KOPT-K1 (cell line): ENCODE measurements at regions not wholly inside any gene's neighbourhood (a gene's known extent, or its start where the extent isn't known, plus 50 kb on each side); places are given as distances from the start of the nearest gene placed in this dataset.

Source experiments
- H3K27ac ChIP-seq: fragments of 200-600 bp; sonication (generic); 2 replicates; pipeline ENCODE4 v1.5.1; 2016; ENCODE audit warnings: antibody characterized with exemption, mild to moderate bottlenecking, low read depth, low read length; ENCODE audit not compliant: poor library complexity, severe bottlenecking
- H3K36me3 ChIP-seq: fragments of 200-600 bp; sonication (generic); 2 replicates; pipeline ENCODE4 v1.5.1; 2017; ENCODE audit warnings: antibody characterized with exemption, mild to moderate bottlenecking, low read length, moderate library complexity; ENCODE audit not compliant: insufficient read depth
- H3K9me3 ChIP-seq: fragments of 200-600 bp; sonication (generic); 2 replicates; pipeline ENCODE4 v1.5.1; 2017; ENCODE audit warnings: antibody characterized with exemption, low read length, mild to moderate bottlenecking; ENCODE audit not compliant: insufficient read depth, poor library complexity, severe bottlenecking

DNA sequence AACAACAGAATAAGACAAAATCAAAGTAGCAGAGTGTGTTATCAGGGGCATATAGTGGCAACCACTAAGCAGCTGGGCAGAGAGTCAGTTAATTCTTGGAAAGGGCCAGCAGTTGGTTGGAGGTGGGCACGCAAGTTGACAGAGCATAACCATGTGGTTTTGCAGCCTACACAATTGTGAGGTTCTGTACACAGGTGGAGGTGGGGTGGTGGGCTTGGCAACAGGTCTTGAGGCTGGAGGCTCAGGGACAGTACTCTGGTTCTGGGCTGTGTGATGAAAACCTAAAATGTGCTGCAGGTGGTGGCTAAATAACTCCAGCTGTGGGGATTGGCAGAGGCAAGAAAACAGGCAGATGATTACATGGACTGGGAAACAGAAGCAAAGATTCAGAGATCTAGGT is 1112.7 kb downstream of the PDHA2 start:
- H3K36me3 ChIP-seq = no peaks in the 10 kb centered on the region
- no peak overlapping the region for H3K27ac ChIP-seq

DNA sequence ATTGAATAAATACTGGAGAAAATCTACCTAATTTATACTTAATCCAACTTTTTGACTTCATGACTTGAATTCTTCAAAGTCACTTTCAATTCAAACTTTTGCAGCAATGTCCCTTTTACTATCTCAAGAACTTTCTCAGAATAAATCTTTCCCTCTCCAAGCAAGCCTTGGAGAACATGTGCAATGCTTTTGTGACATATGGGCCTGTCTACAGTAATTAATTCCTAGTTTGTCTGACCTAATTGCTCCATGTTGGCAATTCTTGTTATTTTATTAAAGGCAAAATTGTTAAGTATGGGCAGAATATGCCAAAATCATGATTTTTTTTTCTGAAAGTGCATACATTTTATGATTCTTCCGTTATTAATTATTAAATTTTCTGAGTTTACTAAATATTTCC is 1115.3 kb downstream of the PDHA2 start:
- Histone ChIP-seq H3K27ac (no peak overlapping the region), H3K9me3 (no peaks in the 10 kb centered on the region), H3K36me3 (no peaks in the 10 kb centered on the region)

More for the DNA sequence above, 1112.7 kb downstream of the PDHA2 start:
- no peaks in the 10 kb centered on the region for H3K9me3 ChIP-seq

DNA sequence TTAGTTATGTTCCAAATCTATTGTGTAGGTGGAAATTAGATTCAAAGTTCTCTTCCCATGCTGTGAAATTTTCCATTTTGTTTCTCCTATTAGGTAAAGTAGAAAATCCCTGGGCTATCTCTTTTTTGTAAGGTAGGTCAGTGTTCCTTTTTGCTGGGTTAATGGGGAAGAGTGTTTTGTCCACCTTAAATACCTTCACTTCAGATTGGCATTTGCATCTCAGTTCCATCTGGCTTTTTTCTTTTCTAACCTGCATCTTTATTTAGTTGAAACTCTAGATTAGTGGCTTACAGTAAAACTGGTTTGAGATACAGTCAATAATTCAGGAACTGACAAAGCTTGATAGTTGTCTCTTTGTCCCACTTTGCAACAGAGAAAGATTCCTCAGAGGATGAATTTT is 1115.8 kb downstream of the PDHA2 start:
- Histone ChIP-seq H3K27ac (no peak overlapping the region), H3K9me3 (no peaks in the 10 kb centered on the region), H3K36me3 (no peaks in the 10 kb centered on the region)

GRCh38 chr4:96969455-96969854 is 1129.6 kb downstream of the PDHA2 start:
- H3K36me3 ChIP-seq = no peaks in the 10 kb centered on the region
- peaks cover 5% of the 10 kb centered on the region for H3K9me3 ChIP-seq
- H3K27ac ChIP-seq = no peak overlapping the region

DNA sequence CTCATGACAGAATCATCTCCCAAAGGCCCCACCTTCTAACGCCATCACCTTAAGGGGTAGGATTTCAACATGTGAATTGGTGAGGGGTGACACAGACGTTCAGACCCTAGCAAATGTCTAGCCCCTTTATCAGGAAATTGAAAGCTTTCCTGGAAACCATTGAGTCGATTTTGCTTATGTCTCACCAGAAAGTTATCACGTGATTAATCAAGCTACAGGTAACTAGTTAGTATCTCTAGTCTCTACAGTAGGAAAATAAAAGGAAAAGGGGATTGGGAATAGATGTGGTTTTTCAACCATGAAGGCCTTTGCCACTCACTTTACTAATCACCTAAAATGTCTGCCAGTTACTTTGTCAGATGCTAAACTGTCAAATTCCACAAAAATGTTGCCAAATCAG is 1133.0 kb downstream of the PDHA2 start:
- Histone ChIP-seq H3K36me3 (no peaks in the 10 kb centered on the region), H3K27ac (no peak overlapping the region), H3K9me3 (no peaks in the 10 kb centered on the region)

DNA sequence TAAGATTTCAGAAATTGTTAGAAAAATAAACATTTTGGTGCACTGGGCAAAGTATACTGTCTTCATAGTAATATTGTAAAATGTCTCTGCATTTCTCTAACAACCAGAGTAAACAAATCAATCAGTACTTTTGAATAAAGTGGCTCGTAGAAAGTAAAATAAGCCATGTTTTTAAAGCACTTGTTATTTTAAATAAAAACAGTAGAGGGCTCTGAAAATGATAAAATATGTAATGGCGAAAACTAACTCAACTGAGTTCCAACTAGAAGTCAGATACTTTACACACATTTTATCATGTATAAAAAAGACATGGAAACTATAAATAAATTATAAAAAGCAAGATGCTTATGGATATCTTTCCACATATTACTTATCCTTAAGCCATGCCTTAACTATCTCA is 1134.4 kb downstream of the PDHA2 start:
- no peaks in the 10 kb centered on the region for H3K36me3 ChIP-seq
- H3K27ac ChIP-seq = no peak overlapping the region
- H3K9me3 ChIP-seq = no peaks in the 10 kb centered on the region

DNA sequence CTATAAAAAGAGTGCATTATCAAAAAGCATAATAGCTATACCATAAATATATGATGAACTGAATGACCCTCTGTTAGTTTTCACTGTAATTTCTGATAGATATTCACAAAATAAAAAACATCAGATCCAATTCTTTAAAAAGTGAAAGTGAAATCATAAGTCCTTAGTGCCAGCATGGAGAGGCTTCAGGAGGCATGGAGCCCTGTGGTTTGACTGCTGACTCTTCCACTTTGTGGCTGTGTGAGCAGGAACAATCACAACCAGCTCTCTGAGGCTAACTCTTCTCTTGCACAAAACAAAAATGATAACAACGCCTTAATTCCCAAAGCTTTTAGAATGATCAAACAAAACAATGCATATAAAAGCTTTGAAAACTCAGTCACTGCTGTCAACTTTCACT is 1143.9 kb downstream of the PDHA2 start:
- Histone ChIP-seq H3K27ac (no peak overlapping the region), H3K36me3 (no peaks in the 10 kb centered on the region), H3K9me3 (no peaks in the 10 kb centered on the region)

GRCh38 chr4:96986816-96987215 is 1146.9 kb downstream of the PDHA2 start:
- Histone ChIP-seq H3K36me3 (no peaks in the 10 kb centered on the region), H3K27ac (no peak overlapping the region), H3K9me3 (no peaks in the 10 kb centered on the region)

DNA sequence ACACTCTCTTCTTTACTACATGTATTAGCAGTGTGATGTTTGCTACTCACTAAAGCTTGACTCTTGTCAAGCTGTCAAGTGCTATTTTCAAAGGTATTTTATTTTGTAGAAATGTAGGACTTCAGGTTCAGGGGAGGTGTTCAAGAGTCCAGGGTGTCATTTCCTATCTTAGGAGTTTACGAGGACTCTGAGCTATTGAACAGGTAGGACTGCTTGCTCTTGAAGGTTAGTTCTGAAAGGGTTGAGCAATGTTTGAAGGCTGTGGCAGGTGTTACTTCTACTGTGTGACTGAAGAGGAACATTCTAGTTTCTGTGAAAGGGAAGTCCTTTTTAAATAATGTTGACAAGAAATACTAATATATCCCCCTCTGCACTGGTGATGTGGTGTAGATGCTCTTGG is 1151.2 kb downstream of the PDHA2 start:
- Histone ChIP-seq H3K9me3 (no peaks in the 10 kb centered on the region), H3K27ac (no peak overlapping the region), H3K36me3 (no peaks in the 10 kb centered on the region)

GRCh38 chr4:96992443-96992842 is 1150.8 kb downstream of the STPG2 start:
- H3K9me3 ChIP-seq = no peaks in the 10 kb centered on the region
- no peak overlapping the region for H3K27ac ChIP-seq

DNA sequence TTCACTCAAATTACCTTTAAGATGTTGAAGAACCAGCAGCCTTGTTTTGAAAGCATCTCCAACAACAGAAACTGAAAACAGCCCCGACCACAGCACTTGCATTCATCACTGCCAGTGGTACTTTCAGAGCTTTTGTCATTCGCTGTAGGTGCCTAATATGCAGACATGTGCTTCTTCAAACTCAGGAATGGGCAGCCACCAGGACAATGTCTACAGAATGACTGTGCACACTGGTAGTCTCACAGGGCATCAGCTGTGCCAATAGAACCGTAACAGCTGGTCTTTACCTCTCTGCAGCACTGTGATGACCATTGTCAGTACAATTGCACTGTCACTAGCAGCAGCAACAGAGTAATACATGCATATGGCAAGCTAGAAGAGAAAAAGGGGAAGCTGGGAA is 1149.7 kb downstream of the STPG2 start:
- H3K27ac ChIP-seq = no peak overlapping the region
- H3K36me3 ChIP-seq = no peaks in the 10 kb centered on the region
- no peaks in the 10 kb centered on the region for H3K9me3 ChIP-seq

More at GRCh38 chr4:96992443-96992842, 1150.8 kb downstream of the STPG2 start:
- no peaks in the 10 kb centered on the region for H3K36me3 ChIP-seq

- Histone ChIP-seq H3K27ac (peak overlapping the region; percentile 43), H3K36me3 (no peaks in the 10 kb centered on the region), H3K9me3 (no peaks in the 10 kb centered on the region)
Measured at GRCh38 chr4:97003715-97004114, 1139.6 kb downstream of the STPG2 start.

- H3K27ac ChIP-seq = no peak overlapping the region
- no peaks in the 10 kb centered on the region for H3K9me3 ChIP-seq
- no peaks in the 10 kb centered on the region for H3K36me3 ChIP-seq
Measured at GRCh38 chr4:97013309-97013708, 1130.0 kb downstream of the STPG2 start.

DNA sequence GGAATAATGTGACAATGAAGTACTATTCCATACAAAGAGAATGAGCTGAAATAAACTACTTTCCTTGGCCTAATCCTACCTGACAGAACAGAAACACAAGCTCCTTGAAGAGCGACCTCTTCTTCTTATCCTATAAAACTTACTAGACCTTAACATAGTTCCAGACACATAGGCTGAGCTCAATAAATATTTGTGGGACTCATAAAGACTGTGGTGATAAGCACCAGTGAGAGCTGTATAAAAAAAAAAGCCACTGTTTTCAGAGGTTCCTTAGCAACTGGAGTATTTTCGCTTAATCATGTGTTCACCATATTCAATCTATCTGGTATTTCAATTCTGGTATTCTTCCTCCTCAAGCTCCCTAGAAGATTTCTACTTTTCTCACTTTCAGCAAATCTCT is 1129.6 kb downstream of the STPG2 start:
- H3K36me3 ChIP-seq = no peaks in the 10 kb centered on the region
- no peak overlapping the region for H3K27ac ChIP-seq
- H3K9me3 ChIP-seq = no peaks in the 10 kb centered on the region

GRCh38 chr4:97015301-97015700 is 1128.0 kb downstream of the STPG2 start:
- no peak overlapping the region for H3K27ac ChIP-seq
- no peaks in the 10 kb centered on the region for H3K9me3 ChIP-seq
- H3K36me3 ChIP-seq = no peaks in the 10 kb centered on the region

DNA sequence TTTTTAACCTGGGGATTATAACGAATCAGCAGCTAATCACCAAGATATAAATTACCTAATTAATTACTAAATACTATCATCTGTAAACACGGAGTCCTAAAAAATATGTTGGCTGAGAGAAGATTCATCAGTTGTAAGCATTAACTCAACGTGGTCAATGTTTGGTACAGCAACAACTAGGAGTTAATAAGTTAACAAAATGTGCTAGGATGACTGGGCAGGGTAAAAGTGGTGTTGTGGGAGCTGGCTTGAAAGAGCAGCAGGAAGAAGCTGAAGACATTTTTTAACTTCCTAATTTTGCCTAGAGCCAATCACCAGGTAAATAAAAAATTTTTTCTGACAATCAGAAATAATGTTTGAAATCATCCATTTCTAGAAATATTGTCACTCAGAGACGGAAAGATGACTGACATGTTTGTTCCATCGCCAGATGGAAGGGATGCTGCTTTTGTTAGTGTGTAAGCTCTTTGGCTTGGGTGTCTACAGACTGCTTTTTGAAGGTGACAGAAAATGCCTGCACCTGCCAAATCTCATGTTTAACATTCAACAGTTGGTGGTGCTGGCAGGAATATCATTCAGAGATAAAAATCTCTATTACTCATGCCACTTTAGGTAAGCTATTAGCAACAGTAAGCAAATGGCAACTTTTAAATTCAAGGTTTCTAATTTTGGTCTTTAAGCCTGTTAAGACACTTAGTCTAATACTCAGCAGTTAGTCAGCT is 1126.9 kb downstream of the STPG2 start:
- Histone ChIP-seq H3K36me3 (no peaks in the 10 kb centered on the region), H3K9me3 (no peaks in the 10 kb centered on the region), H3K27ac (no peak overlapping the region)
